Sigmoid colon (tissue), 6 donors: ENCODE measurements at regions not wholly inside any gene's neighbourhood (a gene's known extent, or its start where the extent isn't known, plus 50 kb on each side); places are given as distances from the start of the nearest gene placed in this dataset.

Source experiments
- DNase-seq: peaks from one replicate; pipeline ENCODE4 v3.0.0-alpha.2; 2019
- H3K27ac ChIP-seq, 4 donors: fragments of 200-600 bp; sonication (generic); one replicate each; pipeline ENCODE4 v1.5.1; 2016 to 2019; ENCODE audit warnings: mild to moderate bottlenecking in 1 of 4
- H3K27me3 ChIP-seq, 3 donors: fragments of 200-600 bp; sonication (generic); one replicate each; pipeline ENCODE4 v1.5.1; 2019; ENCODE audit warnings: mild to moderate bottlenecking in 1 of 3
- H3K36me3 ChIP-seq, 4 donors: fragments of 200-600 bp; sonication (generic); one replicate each; pipeline ENCODE4 v1.5.1; 2016 to 2019
- H3K4me1 ChIP-seq, 4 donors: fragments of 200-600 bp; sonication (generic); one replicate each; pipeline ENCODE4 v1.5.1; 2017 to 2019
- H3K4me3 ChIP-seq, 4 donors: fragments of 200-600 bp; sonication (generic); one replicate each; pipeline ENCODE4 v1.5.1; 2017 to 2019; ENCODE audit warnings: mild to moderate bottlenecking in 2 of 4, moderate library complexity in 1 of 4
- H3K9me3 ChIP-seq, 4 donors: fragments of 200-600 bp in 3 of 4; sonication (generic) in 3 of 4; one replicate each; pipeline versions ENCODE4 v1.5.1 to v1.6.1; 2013 to 2019
- EP300 ChIP-seq, 4 donors: sonication (generic); formaldehyde crosslinking; IDR thresholded peaks; one replicate each; pipeline ENCODE4 v1.6.1; 2017; ENCODE audit warnings: antibody characterized with exemption in 4 of 4
- POLR2A ChIP-seq, 2 donors: fragments of 450-650 bp; IDR thresholded peaks; one replicate each; pipeline ENCODE4 v1.6.1; 2016; ENCODE audit warnings: antibody characterized with exemption in 2 of 2, mild to moderate bottlenecking in 2 of 2, moderate library complexity in 2 of 2
- POLR2AphosphoS5 ChIP-seq, 4 donors: sonication (generic); formaldehyde crosslinking; IDR thresholded peaks; one replicate each; pipeline ENCODE4 v1.6.1; 2017; ENCODE audit warnings: antibody characterized with exemption in 4 of 4
- WGBS, 2 donors: extraction: QIAGEN DNeasy Blood & Tissue Kit; methylation state at CpG; one replicate each; pipeline ENCODE4 v1.1.7; 2013; 5-methylcytosine and 5-hydroxymethylcytosine counted together
- intact Hi-C: fragments of 100-400 bp; cut with DNase I; formaldehyde crosslinking; loops from one replicate; pipeline ENCODE4 v1.15.1; 2023
- TF ChIP-seq, protein P1 (sequence below), 4 experiments: fragments of 450-650 bp in 3 of 4; fragments of 200-600 bp in 1 of 4; IDR thresholded peaks; one replicate each; pipeline ENCODE4 v1.5.1; 2016 to 2019; ENCODE audit warnings: antibody characterized with exemption in 4 of 4, mild to moderate bottlenecking in 3 of 4, moderate library complexity in 2 of 4
- donor health status: healthy with polysubstance abuse.
- donor health status: healthy.

DNA sequence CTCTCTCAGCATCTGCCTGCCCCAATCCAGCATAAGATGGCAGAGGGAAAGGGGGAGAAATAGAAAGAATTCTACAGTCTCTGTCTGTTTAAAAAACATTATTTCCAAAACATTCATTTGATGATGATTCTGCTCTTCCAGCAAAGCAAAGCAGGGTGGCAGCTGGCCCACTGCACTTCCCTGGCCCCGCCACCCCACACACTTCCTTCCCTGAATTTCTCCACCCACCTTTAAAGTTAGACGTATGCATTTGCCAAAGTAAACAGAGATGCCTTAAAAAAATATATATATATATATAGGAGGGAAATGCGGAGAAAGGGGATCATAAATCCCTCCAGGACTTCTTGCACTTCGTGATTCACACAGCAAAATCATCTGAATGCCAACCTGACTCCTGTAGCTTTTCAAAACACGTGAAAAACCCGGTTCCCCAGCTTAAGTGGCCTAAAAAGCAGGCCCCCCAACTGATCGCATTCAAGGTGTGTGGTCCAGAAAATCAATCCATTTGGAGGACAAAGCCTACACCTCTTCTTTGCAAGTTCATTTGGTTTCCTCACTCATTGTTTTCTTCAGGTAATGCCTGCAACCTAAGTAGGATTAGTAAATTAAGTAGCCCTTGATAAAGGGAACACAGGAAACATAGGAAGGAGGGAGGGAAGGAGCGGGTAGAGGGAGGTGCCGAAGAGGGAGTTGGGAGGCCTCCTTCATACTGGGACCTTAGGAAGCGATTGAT is 68.8 kb downstream of the LLPH start:
- no peak for DNase-seq
- WGBS, 2 donors: 54 to 57% methylated on average over 10 of the region's 10 CpGs
- intact Hi-C loops: no loop called here
- no peaks in the 10 kb centered on the region for H3K4me1 ChIP-seq
- no peak overlapping the region for H3K27ac ChIP-seq
- no peak for TF ChIP-seq EP300 (IDR thresholded peaks at IDR 0.05)
- TF ChIP-seq, protein P1, sequence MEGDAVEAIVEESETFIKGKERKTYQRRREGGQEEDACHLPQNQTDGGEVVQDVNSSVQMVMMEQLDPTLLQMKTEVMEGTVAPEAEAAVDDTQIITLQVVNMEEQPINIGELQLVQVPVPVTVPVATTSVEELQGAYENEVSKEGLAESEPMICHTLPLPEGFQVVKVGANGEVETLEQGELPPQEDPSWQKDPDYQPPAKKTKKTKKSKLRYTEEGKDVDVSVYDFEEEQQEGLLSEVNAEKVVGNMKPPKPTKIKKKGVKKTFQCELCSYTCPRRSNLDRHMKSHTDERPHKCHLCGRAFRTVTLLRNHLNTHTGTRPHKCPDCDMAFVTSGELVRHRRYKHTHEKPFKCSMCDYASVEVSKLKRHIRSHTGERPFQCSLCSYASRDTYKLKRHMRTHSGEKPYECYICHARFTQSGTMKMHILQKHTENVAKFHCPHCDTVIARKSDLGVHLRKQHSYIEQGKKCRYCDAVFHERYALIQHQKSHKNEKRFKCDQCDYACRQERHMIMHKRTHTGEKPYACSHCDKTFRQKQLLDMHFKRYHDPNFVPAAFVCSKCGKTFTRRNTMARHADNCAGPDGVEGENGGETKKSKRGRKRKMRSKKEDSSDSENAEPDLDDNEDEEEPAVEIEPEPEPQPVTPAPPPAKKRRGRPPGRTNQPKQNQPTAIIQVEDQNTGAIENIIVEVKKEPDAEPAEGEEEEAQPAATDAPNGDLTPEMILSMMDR (IDR thresholded peaks at IDR 0.05): no peak
- TF ChIP-seq POLR2AphosphoS5 (IDR thresholded peaks at IDR 0.05): no peak
- no peak for TF ChIP-seq POLR2A (IDR thresholded peaks at IDR 0.05)
- H3K36me3 ChIP-seq: no peaks in the 10 kb centered on the region
- no peak overlapping the region for H3K4me3 ChIP-seq
- no peaks in the 10 kb centered on the region for H3K9me3 ChIP-seq
- no peaks in the 10 kb centered on the region for H3K27me3 ChIP-seq

DNA sequence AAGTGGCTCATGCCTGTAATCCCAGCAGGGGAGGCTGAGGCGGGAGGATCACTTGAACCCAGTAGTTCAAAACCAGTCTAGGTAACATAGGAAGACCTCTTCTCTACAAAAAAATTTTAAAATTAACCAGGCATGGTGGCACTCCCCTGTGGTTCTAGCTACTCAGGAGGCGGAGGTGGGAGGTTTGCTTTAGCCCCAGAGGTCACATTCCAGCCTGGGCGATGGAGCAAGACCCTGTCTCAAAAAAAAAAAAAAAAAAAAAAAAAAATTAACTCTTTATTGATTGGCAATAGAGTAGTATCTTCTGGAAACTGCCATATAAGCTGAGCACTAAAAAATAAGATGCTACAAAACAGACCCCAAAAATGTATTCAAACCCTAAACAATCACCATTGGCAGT is 69.5 kb downstream of the LLPH start:
- Histone ChIP-seq H3K4me1 (no peaks in the 10 kb centered on the region), H3K4me3 (no peak overlapping the region), H3K27ac (no peak overlapping the region), H3K27me3 (no peaks in the 10 kb centered on the region), H3K9me3 (no peaks in the 10 kb centered on the region), H3K36me3 (no peaks in the 10 kb centered on the region)
- 89 to 92% methylated on average over 3 of the region's 3 CpGs for WGBS, 2 donors
- DNase-seq: no peak
- TF ChIP-seq POLR2AphosphoS5 (IDR thresholded peaks at IDR 0.05): no peak
- TF ChIP-seq, protein P1 (IDR thresholded peaks at IDR 0.05): no peak
- TF ChIP-seq POLR2A (IDR thresholded peaks at IDR 0.05): no peak
- no peak for TF ChIP-seq EP300 (IDR thresholded peaks at IDR 0.05)
- intact Hi-C loops: no loop called here

DNA sequence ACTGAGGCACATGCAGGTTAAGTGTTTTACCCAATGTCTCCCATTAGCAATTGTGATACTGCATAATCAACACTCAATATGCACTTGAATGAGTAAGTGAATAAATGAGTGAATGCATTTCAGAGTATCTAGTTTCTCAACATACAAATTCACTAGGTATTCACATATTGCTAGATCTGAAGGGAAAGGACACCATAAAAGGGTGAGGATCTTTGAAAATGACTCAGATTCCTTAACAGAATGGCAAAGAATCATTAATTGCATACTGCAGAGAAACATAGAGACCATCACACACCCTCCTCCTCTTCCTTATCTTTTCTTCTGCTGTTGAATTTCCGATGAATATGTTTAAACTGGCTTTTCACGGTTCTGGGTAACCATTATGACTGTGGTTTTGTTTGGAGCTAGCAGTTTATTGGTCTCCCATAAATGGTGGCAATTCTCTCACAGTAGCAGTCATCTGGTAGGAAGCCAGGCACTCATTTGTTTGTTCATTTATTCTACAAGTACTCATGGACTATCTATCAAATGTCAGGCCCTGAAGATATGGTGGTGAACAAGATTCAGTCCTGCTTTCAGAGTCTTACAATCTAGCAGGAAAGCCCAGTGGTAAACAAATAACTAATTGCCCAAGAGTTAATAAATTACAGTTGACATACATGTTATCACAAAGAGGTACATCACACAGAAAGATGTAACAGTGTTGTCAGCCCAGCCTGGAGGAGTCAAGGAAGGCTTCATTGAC is 70.2 kb downstream of the LLPH start:
- H3K27ac ChIP-seq: no peak overlapping the region
- H3K4me3 ChIP-seq: no peak overlapping the region
- intact Hi-C loops: no loop called here
- no peaks in the 10 kb centered on the region for H3K27me3 ChIP-seq
- no peaks in the 10 kb centered on the region for H3K4me1 ChIP-seq
- no peaks in the 10 kb centered on the region for H3K9me3 ChIP-seq
- no peak for DNase-seq
- no peaks in the 10 kb centered on the region for H3K36me3 ChIP-seq
- no peak for TF ChIP-seq POLR2AphosphoS5 (IDR thresholded peaks at IDR 0.05)
- no peak for TF ChIP-seq EP300 (IDR thresholded peaks at IDR 0.05)
- no peak for TF ChIP-seq POLR2A (IDR thresholded peaks at IDR 0.05)
- TF ChIP-seq, protein P1 (IDR thresholded peaks at IDR 0.05): no peak
- WGBS, 2 donors: 10 to 78% methylated on average over 2 of the region's 2 CpGs

DNA sequence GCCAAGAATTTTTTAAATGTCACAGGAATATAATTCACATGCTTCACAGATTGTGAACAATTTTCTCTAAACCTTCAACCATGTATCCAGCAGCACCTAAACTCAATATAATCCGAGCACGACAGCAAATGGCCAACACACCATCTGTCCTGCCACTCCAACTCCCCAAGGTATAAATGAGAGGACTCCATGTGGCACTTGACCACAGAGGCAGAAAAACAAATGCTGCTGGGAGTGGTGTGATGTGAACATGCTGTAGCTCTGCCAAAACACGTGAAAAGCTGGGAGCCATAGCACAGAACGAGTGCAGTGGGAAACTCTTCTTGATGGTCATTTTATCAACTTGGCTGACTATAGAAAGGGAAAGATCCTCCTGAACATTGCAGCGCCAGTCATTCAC is 70.9 kb downstream of the LLPH start:
- H3K27me3 ChIP-seq: no peaks in the 10 kb centered on the region
- H3K27ac ChIP-seq: no peak overlapping the region
- no peaks in the 10 kb centered on the region for H3K9me3 ChIP-seq
- H3K36me3 ChIP-seq: no peaks in the 10 kb centered on the region
- intact Hi-C loops: no loop called here
- no peak for TF ChIP-seq POLR2AphosphoS5 (IDR thresholded peaks at IDR 0.05)
- no peak for TF ChIP-seq EP300 (IDR thresholded peaks at IDR 0.05)
- TF ChIP-seq, protein P1 (IDR thresholded peaks at IDR 0.05): no peak
- no peak for TF ChIP-seq POLR2A (IDR thresholded peaks at IDR 0.05)
- WGBS, 2 donors: 79 to 87% methylated on average over 5 of the region's 5 CpGs
- no peak overlapping the region for H3K4me3 ChIP-seq
- no peaks in the 10 kb centered on the region for H3K4me1 ChIP-seq
- DNase-seq: no peak
